ENCODE measurements at regions not wholly inside any gene's neighbourhood (a gene's known extent, or its start where the extent isn't known, plus 50 kb on each side); places are given as distances from the start of the nearest gene placed in this dataset.

DNA sequence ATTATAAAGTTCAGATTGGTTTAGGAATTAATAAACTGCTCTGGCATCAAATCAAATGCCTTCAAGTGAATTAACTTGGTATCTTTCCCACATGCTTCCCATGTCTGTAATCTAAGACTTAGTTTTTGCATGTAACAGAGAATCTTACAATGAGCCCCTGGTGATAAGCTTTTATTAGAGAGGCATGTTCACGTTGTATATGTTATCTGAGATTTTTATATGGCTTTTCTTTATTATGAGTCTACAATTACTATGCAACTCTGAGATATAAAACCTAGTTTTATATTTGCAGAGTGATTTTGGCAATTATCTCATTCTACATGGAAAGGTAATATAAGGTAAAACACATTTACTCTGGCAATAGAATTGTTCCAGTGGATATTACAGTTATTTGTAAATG, 1578.4 kb upstream of the IGFBP7 start:
- no peak for DNase-seq (ENCODE audit: low read depth in 2 of 2)

- DNase-seq (ENCODE audit: low read depth in 2 of 2) = no peak
Observed at GRCh38 chr4:58679886-58680285, 1569.7 kb upstream of the IGFBP7 start.

DNA sequence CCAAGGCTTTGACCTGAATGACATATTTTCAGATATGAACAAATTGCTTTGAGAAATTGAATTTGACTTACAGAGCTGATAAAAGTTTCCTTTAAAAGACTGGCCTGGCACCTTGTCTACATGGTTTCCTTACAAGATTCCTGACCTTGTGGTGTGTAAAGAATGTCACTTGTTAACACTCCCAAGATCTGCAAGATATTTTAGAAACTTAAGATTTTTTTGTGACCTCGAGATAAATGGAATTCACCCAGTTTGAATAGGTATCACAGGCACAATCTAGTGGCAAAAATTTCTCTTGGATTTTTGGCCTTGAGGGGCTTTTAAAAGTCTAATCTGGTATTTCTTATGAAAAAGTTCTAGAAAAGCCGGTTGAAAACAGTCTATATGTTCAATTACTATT, 1568.9 kb upstream of the IGFBP7 start:
- DNase-seq (ENCODE audit: low read depth in 2 of 2) = no peak

GRCh38 chr4:58669783-58670182, 1559.6 kb upstream of the IGFBP7 start:
- no peak for DNase-seq (ENCODE audit: low read depth in 2 of 2)

DNA sequence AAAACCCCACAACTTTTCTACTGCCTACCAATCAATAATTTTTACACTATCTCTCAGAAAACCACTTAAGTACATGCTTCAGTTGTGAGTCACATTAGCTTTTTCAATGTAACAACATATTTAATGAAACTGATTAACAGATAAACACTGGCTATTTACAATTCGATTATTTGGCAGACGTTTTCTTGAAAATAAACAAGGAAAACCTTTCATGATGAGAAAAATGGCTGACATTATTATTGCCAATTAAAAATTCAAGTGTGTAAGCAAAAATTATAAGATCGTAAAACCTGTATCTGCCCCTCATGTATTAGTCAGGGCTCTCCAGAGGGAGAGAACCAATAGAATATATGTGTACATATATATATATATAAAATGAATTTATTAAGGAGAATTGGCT, 1555.5 kb upstream of the IGFBP7 start:
- DNase-seq (ENCODE audit: low read depth in 2 of 2) = no peak

DNA sequence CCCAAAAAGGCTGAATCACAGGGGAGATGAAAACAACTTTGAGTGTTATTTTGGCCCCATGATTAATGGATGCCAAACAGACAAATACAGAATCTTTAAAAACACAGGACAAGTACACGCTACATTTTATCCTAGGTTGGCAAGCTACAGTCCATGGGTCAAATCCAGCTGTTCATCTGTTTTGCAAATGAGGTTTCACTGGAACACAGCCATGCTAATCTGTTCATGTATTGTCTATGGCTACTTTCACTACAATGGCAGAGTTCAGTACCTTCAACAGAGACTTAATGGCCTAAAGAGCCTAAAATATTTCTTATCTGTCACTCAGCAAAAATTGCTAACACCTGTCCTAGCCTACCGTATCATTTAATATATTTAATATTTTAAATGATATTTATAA, 1548.5 kb upstream of the IGFBP7 start:
- no peak for DNase-seq (ENCODE audit: low read depth in 2 of 2)

DNA sequence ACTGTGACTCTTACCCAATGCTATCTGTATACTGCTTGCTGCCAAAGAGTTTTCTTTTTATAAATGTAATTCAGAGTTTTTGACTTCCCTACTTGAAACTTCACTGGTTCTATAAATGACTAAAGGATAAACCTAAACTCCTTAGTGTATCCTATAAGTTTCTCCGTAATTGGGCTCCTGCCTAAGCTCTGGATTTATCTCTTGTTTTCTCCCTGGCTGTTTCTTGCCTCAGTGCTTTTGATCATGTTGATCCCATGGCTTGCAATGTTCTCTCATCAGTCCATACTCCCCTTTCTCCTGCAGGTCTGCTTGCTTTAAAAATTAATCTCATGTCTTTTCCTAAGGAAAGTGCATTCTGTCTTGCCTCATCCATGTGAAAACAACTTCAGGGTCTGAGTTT, 1543.1 kb upstream of the IGFBP7 start:
- no peak for DNase-seq (ENCODE audit: low read depth in 2 of 2)

GRCh38 chr4:58649226-58649625, 1539.0 kb upstream of the IGFBP7 start:
- no peak for DNase-seq (ENCODE audit: low read depth in 2 of 2)

DNA sequence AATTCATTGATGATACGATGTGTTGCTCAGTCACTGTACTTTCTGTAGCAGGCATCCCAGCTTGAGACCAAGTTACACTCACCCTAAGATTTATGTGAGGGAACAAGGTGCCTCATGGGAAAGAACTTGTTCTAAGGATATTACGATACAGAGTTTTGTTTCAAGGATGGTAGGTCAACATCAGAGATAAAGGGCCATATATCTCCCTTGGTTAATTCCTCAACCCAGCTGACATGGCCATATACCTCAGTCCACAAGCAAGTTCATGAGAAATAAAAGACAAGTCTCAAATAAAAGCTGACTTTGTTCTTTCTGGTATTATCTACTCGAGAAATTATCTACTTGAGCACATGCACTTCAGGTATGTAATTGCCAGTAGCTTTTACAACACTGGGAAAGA, 1535.9 kb upstream of the IGFBP7 start:
- no peak for DNase-seq (ENCODE audit: low read depth in 2 of 2)

DNA sequence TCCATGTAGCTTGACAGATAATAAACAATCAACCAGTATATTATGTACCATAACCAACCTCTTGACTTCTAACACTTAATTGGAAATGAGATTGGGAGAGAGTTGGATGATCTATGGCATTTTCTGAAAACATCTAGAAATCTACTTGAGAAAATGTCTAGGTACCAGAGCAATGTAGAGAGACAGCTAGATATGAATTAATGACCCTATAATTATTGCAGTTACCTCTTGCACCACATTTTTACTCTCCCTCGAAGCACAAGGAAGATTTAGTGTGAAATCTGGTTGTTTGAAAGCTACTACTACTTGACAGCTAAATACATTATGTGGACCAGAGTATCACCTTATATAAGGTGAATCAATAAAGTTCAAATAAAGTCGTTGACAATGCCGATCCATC, 1534.4 kb upstream of the IGFBP7 start:
- DNase-seq (ENCODE audit: low read depth in 2 of 2) = no peak

GRCh38 chr4:58636381-58636780, 1526.2 kb upstream of the IGFBP7 start:
- DNase-seq (ENCODE audit: low read depth in 2 of 2) = no peak

DNA sequence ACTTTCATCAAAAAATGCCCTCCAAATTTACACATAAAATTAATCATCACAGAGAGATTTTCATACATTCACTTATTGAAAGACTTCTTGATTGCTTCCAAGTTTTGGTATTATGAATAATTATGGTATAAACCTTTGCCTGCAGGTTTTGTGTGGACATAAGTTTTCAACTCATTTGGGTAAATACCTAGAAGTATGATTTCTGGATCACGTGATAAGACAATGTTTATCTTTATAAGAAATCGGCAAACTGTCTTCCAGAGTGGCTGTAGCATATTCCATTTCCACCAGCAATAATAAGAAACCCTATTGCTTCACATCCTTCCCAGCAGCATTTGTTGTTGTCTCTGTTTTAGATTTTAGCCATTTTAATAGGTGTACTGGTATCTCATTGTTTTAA, 1507.0 kb upstream of the IGFBP7 start:
- no peak for DNase-seq (ENCODE audit: low read depth in 2 of 2)

DNA sequence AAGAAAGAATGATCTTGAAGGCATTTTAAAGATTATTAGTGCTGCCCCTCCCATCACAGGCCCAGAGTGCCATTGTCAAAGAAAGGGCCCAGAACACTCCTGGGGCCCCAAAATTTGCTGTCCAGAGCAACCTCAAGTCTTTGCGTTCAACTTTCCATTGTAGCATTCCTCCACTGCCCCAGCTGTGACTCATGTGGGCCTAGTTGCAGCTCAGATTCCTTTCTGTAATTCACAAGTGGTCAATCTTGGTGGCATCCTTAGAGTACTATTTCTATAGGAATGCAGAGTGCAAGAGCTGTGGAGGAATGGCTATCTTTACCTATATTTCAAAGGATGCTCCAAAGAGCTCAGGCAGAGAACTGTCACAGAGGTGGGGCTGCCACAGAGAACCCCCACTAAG, 1500.8 kb upstream of the IGFBP7 start:
- DNase-seq (ENCODE audit: low read depth in 2 of 2) = no peak

GRCh38 chr4:58606303-58606702, 1496.1 kb upstream of the IGFBP7 start:
- no peak for DNase-seq (ENCODE audit: low read depth in 2 of 2)

DNA sequence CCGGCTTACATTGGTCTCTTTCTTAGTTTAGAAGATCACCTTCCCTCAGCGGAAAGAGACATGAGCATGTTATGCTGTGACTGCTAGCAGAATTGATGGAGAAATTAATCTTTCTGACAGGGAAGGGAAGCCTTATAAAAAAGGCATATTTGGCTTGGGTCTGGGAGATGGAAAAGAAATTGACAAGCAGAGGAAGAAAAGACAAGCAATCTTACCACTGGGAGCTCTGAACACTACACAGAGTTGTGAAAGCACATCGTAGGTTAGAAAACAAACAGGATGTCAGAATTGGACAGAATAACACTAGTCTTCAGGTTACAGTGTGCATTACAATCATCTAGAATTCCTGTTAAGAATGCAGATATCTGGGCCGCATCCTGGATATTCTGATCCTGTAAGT, 1493.8 kb upstream of the IGFBP7 start:
- DNase-seq (ENCODE audit: low read depth in 2 of 2) = no peak

DNA sequence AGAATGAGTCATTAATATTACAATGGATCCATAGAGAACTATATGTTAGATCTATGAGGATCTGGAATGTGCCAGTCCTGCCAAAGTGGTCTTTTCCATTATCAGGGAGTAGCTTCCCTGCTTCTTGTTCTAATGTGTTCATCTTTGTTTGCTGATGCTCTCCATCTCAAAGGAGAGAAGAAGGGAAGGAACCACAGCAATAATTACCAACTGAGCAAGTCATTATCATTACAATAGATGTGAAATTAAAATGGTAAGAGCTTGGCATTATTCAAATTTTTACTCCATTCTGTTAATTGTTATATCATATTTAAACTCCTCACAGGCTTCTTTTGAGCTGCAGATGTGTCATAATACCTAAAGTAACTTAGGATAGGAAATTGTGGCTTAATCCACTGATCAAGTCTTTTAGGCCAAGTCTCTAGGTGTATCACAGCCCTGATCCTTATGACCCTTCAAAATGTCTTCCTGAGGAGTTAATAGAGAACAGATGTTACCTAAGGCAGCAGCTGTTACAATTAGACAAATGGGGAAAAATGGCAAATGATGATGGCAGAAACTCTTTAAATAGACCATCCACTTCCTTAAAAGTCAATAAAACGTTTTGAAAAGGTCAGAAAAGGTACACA, 1492.7 kb upstream of the IGFBP7 start:
- no peak for DNase-seq (ENCODE audit: low read depth in 2 of 2)

- DNase-seq (ENCODE audit: low read depth in 2 of 2) = no peak
Observed at GRCh38 chr4:58602022-58602421, 1491.8 kb upstream of the IGFBP7 start.

- DNase-seq (ENCODE audit: low read depth in 2 of 2) = no peak
Observed at GRCh38 chr4:58600290-58600689, 1490.1 kb upstream of the IGFBP7 start.

GRCh38 chr4:58590722-58591121, 1480.5 kb upstream of the IGFBP7 start:
- DNase-seq (ENCODE audit: low read depth in 2 of 2) = no peak

- no peak for DNase-seq (ENCODE audit: low read depth in 2 of 2)
Observed at GRCh38 chr4:58587856-58588255, 1477.7 kb upstream of the IGFBP7 start.

- no peak for DNase-seq (ENCODE audit: low read depth in 2 of 2)
Observed at GRCh38 chr4:58566260-58566659, 1456.1 kb upstream of the IGFBP7 start.

DNA sequence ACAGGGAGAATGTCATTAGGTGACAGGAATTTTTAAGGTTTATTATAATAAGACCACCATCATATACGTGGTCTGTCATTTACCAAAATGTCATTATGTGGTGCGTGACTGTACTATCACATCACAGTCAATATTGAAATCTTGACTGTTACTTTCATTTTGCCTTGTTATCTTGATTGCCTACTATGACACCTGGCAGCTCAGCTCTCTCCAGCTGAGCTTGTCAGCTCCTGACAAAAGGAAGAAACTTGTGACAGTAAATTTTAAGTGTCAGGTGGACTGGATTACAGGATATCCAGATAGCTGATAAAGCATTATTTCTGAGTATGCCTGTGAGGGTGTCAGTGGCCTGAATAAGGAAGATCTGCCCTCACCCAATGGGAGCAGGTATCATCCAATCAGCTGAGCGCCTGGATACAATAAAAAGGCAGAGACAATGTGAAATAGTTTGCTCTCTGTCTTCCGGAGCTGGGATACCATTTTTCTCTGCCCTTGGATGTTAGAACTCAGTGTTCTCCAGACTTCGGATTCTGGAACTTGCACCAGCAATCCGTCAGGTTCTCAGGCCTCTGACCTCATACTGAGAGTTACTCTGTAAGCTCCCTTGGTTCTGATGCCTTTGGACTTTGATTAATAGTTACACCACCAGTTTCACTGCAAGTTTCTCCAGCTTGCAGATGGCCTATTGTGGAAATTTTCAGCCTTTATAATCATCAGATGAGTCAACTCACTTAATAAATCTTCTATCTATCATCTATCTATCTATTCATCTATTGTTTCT, 1454.7 kb upstream of the IGFBP7 start:
- no peak for DNase-seq (ENCODE audit: low read depth in 2 of 2)

DNA sequence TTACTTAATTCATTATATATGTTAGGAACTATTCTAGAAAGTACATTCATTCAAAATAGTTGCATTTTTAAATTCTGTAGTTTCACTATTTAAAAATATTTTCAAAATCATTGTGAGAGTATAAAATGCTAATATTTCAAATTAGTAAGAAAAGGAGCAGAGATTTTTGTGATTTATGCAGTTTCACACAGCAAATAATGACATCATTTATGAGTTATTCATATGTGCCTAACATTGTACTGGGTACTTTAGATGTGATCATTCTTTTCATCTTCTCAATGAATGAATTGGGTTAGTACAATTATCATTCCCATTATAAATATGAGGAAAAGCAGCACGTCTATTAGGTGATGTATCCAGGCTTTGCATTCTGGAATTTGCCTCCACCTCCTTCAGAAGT, 1451.0 kb upstream of the IGFBP7 start:
- DNase-seq (ENCODE audit: low read depth in 2 of 2) = no peak

DNA sequence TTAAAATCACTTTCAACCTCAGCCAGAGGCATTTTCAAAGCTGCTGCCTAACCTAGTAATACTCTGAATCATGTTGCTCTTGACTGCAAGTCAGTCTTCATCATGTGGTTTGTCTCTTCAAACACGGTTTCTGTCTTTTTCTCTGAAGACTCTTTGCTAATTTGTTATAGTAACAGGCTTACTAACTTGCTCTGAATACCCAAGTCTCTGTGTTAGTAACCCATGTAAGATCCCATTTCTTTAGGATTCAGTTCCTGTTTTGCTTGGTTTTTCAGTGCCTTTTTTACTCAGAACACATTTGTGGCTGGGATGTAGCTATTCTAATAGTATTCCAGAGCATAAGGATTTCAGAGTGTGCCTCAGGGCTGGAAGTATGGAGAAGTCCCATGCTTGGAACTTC, 1450.6 kb upstream of the IGFBP7 start:
- DNase-seq (ENCODE audit: low read depth in 2 of 2) = no peak
